GM19372 (cell line): ENCODE measurements at regions not wholly inside any gene's neighbourhood (a gene's known extent, or its start where the extent isn't known, plus 50 kb on each side); places are given as distances from the start of the nearest gene placed in this dataset.
"Not testable (repeated sequence)": the region's sequence is repeated elsewhere in the genome, so short reads cannot be mapped to it uniquely, and the experiment has no call there.

Experiments used
- ATAC-seq: cut with Tn5 transposase; IDR thresholded peaks from one replicate; pipeline ENCODE4 v1.9.1; 2021; ENCODE audit warnings: mild to moderate bottlenecking, low read depth, moderate library complexity; ENCODE audit not compliant: unreplicated experiment

DNA sequence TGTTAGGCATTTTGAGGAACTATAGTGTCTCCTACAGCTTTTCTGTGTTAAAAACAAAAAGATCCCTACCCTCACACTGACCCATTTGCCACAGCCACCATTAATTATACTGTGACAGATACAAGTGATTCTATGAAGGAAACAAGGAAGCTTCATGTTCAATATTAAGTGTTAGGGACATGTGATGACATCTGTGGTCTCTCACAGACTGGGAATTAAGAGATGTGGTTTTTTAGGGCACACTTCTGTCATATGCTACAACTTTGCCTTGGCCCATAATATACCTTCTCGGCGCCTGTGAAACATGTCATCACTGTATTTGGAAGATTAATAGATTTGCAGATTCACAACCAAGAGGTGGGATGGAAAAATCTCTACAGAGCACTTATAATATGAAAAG, 102.9 kb upstream of the TCF21 start:
- ATAC-seq: no peak

GRCh38 chr6:133787122-133787521, 101.8 kb upstream of the TCF21 start:
- no peak for ATAC-seq

- ATAC-seq: no peak
These were observed 100.9 kb upstream of the TCF21 start for GRCh38 chr6:133787859-133788505.

DNA sequence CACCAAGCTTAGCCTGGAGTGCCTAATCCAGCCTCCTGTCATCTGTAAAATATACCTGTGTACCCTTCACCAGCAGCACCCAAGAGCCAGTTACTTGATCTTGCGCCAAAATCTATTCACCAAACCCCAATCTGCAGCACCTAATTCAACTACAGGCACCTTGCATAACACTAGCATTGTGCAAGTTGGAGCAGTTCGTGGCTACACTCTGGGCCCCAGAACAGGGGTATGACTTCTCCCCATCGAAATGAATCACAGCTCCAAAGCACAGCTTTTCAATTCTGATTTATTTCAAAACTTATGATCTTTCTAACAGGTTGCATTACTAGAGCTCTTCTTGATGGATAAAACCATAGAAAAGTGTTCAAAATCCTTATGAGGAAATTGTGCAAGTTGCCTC, 100.4 kb upstream of the TCF21 start:
- ATAC-seq: no peak

GRCh38 chr6:133789449-133789848, 99.5 kb upstream of the TCF21 start:
- not testable (repeated sequence) for ATAC-seq

GRCh38 chr6:133790756-133791155, 98.2 kb upstream of the TCF21 start:
- not testable (repeated sequence) for ATAC-seq

DNA sequence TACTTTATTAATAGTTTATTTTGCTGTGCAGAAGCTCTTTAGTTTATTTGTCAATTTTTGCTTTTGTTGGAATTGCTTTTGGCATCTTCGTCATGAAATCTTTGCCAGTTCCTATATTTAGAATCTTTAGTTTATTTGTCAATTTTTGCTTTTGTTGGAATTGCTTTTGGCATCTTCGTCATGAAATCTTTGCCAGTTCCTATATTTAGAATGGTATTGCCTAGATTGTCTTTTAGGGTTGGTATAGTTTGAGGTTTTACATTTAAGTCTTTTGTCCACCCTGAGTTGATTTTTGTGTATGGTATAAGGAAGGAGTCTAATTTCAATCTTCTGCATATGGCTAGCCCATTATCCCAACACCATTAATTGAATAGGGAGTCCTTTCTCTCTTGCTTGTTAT, 93.9 kb upstream of the TCF21 start:
- not testable (repeated sequence) for ATAC-seq

GRCh38 chr6:133796235-133796634, 92.7 kb upstream of the TCF21 start:
- ATAC-seq: no peak

- no peak for ATAC-seq
These were observed 89.9 kb upstream of the TCF21 start for GRCh38 chr6:133799043-133799442.

GRCh38 chr6:133802861-133803260, 86.1 kb upstream of the TCF21 start:
- no peak for ATAC-seq

DNA sequence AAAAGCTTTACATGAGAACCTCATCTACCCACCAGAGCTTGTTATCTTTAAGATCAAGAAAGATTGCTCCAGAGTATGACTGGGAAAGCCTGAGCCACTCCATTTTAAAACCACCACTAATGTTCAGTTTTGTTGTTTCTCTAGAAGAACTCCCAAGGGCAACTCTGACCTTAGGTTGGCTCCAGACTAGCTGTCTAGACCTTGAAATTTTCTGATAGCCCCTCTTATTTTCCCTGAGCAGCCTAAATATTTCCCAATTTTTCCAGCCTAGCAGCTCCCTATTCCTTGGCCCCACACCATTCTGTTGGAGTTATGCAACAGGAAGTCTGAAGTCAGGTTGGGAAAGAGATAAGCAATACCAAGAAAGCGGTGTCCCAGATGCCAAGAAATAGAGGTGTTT, 84.6 kb upstream of the TCF21 start:
- no peak for ATAC-seq

GRCh38 chr6:133805876-133806275, 83.0 kb upstream of the TCF21 start:
- ATAC-seq: no peak

DNA sequence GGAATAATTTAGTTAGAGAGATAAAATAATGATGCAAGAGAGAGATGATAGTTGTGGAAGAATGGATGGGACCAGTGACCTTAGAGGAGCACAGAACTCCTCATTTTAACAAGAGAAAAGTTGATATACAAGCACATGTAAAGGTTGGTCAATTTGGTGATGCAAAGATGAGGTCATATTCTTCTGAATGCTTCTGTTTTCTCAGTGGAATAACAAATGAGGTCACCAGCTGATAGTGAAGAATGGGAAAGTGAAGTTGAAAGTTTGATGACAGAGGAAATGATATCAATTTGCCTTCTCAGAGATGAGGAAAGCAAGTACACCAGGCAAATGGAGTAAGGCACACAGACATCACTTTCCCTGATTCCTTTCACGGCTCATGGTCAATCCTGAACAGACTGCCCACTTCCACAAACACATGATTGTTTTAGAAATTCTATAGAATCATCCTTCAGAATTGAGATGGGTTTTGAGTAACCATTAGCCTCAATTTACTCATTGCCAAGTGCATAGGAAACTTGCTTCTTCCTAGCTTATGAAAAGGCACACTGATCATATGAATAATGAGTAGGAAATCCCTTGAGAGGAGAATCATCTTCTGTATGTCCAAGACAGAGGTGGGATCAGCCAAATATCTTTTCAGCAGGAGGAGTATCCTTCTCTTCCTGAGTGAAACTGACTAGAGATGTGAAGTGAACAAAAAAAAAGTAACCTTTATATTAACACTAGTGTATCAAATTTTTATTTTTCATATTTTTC, 82.4 kb upstream of the TCF21 start:
- ATAC-seq: no peak

GRCh38 chr6:133807501-133807900, 81.4 kb upstream of the TCF21 start:
- ATAC-seq: no peak

- no peak for ATAC-seq
These were observed 79.5 kb upstream of the TCF21 start for GRCh38 chr6:133809406-133809805.

- ATAC-seq: no peak
These were observed 77.4 kb upstream of the TCF21 start for GRCh38 chr6:133811557-133811956.

DNA sequence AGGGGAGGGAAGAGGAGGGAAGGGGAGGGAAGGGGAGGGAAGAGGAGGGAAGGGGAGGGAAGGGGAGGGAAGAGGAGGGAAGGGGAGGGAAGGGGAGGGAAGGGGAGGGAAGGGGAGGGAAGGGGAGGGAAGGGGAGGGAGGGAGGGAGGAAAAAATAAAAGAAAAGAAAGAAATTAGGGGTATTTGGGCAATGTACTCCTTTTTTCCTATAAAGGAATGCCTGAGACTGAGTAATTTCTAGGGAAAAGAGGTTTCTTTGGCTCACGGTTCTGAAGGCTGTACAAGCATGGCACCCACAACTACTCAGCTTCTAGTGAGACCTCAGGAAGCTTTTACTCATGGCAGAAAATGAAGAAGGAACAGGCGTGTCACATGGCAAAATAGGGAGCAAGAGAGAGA, 76.5 kb upstream of the TCF21 start:
- ATAC-seq: not testable (repeated sequence)

DNA sequence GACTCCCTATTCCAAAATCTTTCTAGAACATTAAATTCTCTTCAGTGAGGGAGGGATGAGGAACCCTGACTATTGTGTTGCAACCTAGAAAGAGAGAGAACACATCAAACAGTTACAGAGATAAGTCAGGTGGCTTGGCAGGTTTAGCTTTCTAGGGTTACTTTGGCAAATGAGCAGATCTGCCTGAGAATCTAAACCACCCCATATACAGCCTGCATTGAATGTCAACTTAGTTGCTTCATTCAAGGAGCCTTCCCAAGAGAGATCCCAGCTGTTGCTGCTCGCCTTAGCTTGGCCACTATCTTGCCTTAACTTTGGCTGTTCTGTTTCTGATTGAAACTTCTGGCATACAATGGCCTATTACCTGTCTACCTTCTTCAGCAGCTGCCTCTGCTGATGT, 74.7 kb upstream of the TCF21 start:
- no peak for ATAC-seq

DNA sequence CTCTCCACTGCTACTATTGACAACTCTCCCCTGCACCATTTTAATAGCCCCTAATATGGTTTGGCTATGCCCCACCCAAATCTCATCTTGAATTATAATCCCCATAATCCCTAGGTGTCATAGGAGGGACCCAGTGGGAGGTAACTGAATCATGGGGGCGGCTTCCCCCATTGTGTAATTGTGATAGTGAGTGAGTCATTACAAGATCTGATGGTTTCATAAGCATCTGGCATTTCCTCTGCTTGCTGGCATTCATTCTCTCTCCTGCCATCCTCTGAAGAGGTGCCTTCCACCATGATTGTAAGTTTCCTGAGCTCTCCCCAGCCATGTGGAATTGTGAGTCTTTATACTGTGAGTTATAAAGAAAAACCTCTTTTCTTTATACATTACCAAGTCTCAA, 74.1 kb upstream of the TCF21 start:
- no peak for ATAC-seq

- no peak for ATAC-seq
These were observed 73.6 kb upstream of the TCF21 start for GRCh38 chr6:133815313-133815712.

- ATAC-seq: no peak
These were observed 72.7 kb upstream of the TCF21 start for GRCh38 chr6:133816171-133816570.

DNA sequence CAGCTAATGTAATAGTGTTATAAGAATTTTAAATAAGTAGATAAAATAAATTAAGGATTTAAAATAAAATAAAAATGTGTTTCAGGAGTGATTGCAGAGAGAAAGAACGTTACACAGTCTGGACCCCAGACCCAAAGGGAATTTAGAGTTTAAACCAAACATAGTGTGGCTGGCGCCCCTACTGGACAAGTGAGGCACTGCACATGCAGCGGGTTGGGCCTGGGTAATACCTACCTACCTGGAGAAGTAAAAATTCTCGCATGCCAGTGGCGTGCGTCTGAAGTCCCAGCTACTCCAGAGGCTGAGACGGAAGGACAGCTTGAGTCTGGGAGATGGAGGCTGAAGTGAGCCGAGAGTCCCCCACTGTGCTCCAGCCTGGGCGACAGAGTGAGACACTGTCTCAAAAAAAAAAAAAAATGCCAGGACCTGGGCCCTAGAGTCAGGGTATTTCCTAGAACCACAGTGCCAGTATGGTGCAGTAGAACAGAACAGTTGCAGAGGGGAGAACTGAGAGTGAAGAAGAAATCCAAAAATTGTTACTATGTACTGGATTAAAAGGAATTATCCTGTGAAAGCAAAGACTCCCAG, 71.4 kb upstream of the TCF21 start:
- no peak for ATAC-seq
